ENCODE measurements at regions not wholly inside any gene's neighbourhood (a gene's known extent, or its start where the extent isn't known, plus 50 kb on each side); places are given as distances from the start of the nearest gene placed in this dataset.

DNA sequence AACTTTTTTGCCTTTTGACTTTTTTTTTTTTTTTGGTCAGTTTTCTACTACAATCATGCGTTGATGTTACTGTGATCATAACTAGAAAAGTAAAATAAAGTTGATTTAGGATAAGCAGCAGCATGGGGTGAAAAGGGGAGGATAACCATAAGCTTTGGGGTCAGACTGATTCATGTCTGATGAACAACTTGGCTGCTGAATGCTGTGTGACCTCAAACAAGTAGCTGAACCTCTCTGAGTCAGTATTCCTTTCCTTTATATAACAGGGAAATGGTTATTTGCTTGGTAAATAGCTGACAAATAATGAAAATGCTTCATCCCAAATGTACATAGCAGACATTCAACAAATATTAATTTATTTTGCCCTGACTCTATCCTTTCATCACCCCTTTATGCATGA, 413.0 kb downstream of the VRK1 start:
- TF ChIP-seq, protein P1, sequence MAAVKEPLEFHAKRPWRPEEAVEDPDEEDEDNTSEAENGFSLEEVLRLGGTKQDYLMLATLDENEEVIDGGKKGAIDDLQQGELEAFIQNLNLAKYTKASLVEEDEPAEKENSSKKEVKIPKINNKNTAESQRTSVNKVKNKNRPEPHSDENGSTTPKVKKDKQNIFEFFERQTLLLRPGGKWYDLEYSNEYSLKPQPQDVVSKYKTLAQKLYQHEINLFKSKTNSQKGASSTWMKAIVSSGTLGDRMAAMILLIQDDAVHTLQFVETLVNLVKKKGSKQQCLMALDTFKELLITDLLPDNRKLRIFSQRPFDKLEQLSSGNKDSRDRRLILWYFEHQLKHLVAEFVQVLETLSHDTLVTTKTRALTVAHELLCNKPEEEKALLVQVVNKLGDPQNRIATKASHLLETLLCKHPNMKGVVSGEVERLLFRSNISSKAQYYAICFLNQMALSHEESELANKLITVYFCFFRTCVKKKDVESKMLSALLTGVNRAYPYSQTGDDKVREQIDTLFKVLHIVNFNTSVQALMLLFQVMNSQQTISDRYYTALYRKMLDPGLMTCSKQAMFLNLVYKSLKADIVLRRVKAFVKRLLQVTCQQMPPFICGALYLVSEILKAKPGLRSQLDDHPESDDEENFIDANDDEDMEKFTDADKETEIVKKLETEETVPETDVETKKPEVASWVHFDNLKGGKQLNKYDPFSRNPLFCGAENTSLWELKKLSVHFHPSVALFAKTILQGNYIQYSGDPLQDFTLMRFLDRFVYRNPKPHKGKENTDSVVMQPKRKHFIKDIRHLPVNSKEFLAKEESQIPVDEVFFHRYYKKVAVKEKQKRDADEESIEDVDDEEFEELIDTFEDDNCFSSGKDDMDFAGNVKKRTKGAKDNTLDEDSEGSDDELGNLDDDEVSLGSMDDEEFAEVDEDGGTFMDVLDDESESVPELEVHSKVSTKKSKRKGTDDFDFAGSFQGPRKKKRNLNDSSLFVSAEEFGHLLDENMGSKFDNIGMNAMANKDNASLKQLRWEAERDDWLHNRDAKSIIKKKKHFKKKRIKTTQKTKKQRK (IDR thresholded peaks at IDR 0.05; ENCODE audit: low read length) = no peak
- TF ChIP-seq SUZ12 (IDR thresholded peaks at IDR 0.05; ENCODE audit: low read depth, low read length) (no peak), KDM5B (CRISPR knock-in tag; IDR thresholded peaks at IDR 0.05; ENCODE audit: borderline replicate concordance) (no peak), HNRNPLL (IDR thresholded peaks at IDR 0.05; ENCODE audit: low read depth, low read length, poor library complexity, severe bottlenecking) (no peak), HOXA7 (CRISPR knock-in tag; IDR thresholded peaks at IDR 0.05) (no peak)
- TF ChIP-seq, protein P2, sequence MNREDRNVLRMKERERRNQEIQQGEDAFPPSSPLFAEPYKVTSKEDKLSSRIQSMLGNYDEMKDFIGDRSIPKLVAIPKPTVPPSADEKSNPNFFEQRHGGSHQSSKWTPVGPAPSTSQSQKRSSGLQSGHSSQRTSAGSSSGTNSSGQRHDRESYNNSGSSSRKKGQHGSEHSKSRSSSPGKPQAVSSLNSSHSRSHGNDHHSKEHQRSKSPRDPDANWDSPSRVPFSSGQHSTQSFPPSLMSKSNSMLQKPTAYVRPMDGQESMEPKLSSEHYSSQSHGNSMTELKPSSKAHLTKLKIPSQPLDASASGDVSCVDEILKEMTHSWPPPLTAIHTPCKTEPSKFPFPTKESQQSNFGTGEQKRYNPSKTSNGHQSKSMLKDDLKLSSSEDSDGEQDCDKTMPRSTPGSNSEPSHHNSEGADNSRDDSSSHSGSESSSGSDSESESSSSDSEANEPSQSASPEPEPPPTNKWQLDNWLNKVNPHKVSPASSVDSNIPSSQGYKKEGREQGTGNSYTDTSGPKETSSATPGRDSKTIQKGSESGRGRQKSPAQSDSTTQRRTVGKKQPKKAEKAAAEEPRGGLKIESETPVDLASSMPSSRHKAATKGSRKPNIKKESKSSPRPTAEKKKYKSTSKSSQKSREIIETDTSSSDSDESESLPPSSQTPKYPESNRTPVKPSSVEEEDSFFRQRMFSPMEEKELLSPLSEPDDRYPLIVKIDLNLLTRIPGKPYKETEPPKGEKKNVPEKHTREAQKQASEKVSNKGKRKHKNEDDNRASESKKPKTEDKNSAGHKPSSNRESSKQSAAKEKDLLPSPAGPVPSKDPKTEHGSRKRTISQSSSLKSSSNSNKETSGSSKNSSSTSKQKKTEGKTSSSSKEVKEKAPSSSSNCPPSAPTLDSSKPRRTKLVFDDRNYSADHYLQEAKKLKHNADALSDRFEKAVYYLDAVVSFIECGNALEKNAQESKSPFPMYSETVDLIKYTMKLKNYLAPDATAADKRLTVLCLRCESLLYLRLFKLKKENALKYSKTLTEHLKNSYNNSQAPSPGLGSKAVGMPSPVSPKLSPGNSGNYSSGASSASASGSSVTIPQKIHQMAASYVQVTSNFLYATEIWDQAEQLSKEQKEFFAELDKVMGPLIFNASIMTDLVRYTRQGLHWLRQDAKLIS (CRISPR knock-in tag; IDR thresholded peaks at IDR 0.05) = no peak
- TF ChIP-seq, protein P3, sequence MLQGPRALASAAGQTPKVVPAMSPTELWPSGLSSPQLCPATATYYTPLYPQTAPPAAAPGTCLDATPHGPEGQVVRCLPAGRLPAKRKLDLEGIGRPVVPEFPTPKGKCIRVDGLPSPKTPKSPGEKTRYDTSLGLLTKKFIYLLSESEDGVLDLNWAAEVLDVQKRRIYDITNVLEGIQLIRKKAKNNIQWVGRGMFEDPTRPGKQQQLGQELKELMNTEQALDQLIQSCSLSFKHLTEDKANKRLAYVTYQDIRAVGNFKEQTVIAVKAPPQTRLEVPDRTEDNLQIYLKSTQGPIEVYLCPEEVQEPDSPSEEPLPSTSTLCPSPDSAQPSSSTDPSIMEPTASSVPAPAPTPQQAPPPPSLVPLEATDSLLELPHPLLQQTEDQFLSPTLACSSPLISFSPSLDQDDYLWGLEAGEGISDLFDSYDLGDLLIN (CRISPR knock-in tag; IDR thresholded peaks at IDR 0.05; ENCODE audit: borderline replicate concordance) = no peak
- TF ChIP-seq, protein P4, sequence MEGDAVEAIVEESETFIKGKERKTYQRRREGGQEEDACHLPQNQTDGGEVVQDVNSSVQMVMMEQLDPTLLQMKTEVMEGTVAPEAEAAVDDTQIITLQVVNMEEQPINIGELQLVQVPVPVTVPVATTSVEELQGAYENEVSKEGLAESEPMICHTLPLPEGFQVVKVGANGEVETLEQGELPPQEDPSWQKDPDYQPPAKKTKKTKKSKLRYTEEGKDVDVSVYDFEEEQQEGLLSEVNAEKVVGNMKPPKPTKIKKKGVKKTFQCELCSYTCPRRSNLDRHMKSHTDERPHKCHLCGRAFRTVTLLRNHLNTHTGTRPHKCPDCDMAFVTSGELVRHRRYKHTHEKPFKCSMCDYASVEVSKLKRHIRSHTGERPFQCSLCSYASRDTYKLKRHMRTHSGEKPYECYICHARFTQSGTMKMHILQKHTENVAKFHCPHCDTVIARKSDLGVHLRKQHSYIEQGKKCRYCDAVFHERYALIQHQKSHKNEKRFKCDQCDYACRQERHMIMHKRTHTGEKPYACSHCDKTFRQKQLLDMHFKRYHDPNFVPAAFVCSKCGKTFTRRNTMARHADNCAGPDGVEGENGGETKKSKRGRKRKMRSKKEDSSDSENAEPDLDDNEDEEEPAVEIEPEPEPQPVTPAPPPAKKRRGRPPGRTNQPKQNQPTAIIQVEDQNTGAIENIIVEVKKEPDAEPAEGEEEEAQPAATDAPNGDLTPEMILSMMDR (CRISPR knock-in tag; IDR thresholded peaks at IDR 0.05) = no peak

Data from HepG2 (cell line).